K562 (cell line): ENCODE measurements at regions not wholly inside any gene's neighbourhood (a gene's known extent, or its start where the extent isn't known, plus 50 kb on each side); places are given as distances from the start of the nearest gene placed in this dataset.

Experiments
- CSDE1 ChIP-seq, 2 experiments: fragments of 450-650 bp; IDR thresholded peaks; 2 replicates each; pipeline ENCODE4 v1.6.1; 2016; ENCODE audit warnings: mild to moderate bottlenecking in 1 of 2
- IFI16 ChIP-seq: fragments of 250-450 bp; sonication (Bioruptor Pico); IDR thresholded peaks from 2 replicates; pipeline ENCODE4 v2.1.2; 2022; ENCODE audit warnings: mild to moderate bottlenecking, inconsistent platforms
- KDM5B ChIP-seq: fragments of 200-600 bp; sonication (generic); IDR thresholded peaks from 2 replicates; pipeline ENCODE4 v1.6.1; 2012; ENCODE audit warnings: low read depth, mild to moderate bottlenecking, moderate library complexity, low read length, control low read depth, inconsistent platforms; ENCODE audit not compliant: insufficient replicate concordance
- MXI1 ChIP-seq: IDR thresholded peaks from 2 replicates; pipeline ENCODE4 v1.6.1; 2011; ENCODE audit warnings: low read depth, mild to moderate bottlenecking, improper control_type of control experiment, low read length
- NFIX ChIP-seq: fragments of 250-450 bp; sonication (Bioruptor Pico); IDR thresholded peaks from 2 replicates; pipeline ENCODE4 v1.4.0; 2020; ENCODE audit warnings: low read depth, mild to moderate bottlenecking, moderate library complexity
- SMARCB1 ChIP-seq: IDR thresholded peaks from 2 replicates; pipeline ENCODE4 v1.6.1; 2011; ENCODE audit warnings: improper control_type of control experiment, low read depth; ENCODE audit not compliant: insufficient read length
- ZNF79 ChIP-seq: fragments of 250-450 bp; sonication (Bioruptor Pico); IDR thresholded peaks from 2 replicates; pipeline ENCODE4 v1.4.0; 2020; ENCODE audit warnings: low read depth, mild to moderate bottlenecking, moderate library complexity
- TF ChIP-seq, protein P1 (sequence below): sonication (generic); formaldehyde crosslinking; IDR thresholded peaks from 2 replicates; pipeline ENCODE4 v1.8.0; 2022; ENCODE audit warnings: mild to moderate bottlenecking, missing genetic modification reagents
- TF ChIP-seq, protein P2 (sequence below), 3 experiments: IDR thresholded peaks in 2 of 3; conservative IDR thresholded peaks in 1 of 3; 2 replicates each; pipeline ENCODE4 v1.5.1; 2011 to 2012; ENCODE audit warnings: low read length in 3 of 3, mild to moderate bottlenecking in 3 of 3, control low read depth in 2 of 3, improper control_type of control experiment in 1 of 3, inconsistent platforms in 1 of 3, low read depth in 1 of 3, mixed read lengths in 1 of 3, moderate library complexity in 1 of 3; ENCODE audit not compliant: insufficient read depth in 2 of 3

DNA sequence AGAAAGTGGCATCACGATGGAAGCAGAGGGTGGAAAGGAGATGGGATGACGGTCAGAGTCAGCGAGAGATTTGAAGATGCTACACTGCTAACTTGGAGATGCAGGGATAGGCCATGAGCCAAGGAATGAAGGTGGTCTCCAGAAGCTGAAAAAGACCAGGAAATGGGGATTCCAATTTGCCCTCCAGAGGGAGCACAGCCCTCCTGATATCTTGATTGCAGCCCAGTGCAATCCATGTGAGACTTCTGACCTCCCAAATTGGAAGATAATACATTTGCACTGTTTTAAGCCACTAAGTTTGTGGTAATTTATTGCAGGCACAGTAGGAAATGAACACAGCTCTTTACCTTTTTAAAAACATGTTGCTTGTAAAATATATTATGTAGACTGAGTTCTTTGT is 549.5 kb downstream of the VRK1 start (continued):
- TF ChIP-seq, protein P1, sequence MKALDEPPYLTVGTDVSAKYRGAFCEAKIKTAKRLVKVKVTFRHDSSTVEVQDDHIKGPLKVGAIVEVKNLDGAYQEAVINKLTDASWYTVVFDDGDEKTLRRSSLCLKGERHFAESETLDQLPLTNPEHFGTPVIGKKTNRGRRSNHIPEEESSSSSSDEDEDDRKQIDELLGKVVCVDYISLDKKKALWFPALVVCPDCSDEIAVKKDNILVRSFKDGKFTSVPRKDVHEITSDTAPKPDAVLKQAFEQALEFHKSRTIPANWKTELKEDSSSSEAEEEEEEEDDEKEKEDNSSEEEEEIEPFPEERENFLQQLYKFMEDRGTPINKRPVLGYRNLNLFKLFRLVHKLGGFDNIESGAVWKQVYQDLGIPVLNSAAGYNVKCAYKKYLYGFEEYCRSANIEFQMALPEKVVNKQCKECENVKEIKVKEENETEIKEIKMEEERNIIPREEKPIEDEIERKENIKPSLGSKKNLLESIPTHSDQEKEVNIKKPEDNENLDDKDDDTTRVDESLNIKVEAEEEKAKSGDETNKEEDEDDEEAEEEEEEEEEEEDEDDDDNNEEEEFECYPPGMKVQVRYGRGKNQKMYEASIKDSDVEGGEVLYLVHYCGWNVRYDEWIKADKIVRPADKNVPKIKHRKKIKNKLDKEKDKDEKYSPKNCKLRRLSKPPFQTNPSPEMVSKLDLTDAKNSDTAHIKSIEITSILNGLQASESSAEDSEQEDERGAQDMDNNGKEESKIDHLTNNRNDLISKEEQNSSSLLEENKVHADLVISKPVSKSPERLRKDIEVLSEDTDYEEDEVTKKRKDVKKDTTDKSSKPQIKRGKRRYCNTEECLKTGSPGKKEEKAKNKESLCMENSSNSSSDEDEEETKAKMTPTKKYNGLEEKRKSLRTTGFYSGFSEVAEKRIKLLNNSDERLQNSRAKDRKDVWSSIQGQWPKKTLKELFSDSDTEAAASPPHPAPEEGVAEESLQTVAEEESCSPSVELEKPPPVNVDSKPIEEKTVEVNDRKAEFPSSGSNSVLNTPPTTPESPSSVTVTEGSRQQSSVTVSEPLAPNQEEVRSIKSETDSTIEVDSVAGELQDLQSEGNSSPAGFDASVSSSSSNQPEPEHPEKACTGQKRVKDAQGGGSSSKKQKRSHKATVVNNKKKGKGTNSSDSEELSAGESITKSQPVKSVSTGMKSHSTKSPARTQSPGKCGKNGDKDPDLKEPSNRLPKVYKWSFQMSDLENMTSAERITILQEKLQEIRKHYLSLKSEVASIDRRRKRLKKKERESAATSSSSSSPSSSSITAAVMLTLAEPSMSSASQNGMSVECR: no peak
- TF ChIP-seq CSDE1 (IDR thresholded peaks at IDR 0.05) (no peak), SMARCB1 (no peak), NFIX (CRISPR knock-in tag) (no peak), ZNF79 (no peak), IFI16 (no peak), MXI1 (no peak), KDM5B (no peak)
- TF ChIP-seq, protein P2, sequence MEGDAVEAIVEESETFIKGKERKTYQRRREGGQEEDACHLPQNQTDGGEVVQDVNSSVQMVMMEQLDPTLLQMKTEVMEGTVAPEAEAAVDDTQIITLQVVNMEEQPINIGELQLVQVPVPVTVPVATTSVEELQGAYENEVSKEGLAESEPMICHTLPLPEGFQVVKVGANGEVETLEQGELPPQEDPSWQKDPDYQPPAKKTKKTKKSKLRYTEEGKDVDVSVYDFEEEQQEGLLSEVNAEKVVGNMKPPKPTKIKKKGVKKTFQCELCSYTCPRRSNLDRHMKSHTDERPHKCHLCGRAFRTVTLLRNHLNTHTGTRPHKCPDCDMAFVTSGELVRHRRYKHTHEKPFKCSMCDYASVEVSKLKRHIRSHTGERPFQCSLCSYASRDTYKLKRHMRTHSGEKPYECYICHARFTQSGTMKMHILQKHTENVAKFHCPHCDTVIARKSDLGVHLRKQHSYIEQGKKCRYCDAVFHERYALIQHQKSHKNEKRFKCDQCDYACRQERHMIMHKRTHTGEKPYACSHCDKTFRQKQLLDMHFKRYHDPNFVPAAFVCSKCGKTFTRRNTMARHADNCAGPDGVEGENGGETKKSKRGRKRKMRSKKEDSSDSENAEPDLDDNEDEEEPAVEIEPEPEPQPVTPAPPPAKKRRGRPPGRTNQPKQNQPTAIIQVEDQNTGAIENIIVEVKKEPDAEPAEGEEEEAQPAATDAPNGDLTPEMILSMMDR (IDR thresholded peaks at IDR 0.05 in 2 of 3, conservative IDR thresholded peaks at IDR 0.05 in 1 of 3; ENCODE audit: insufficient read depth in 2 of 3, low read depth in 1 of 3, low read length in 3 of 3): no peak
